GM06990 (cell line): ENCODE measurements at regions not wholly inside any gene's neighbourhood (a gene's known extent, or its start where the extent isn't known, plus 50 kb on each side); places are given as distances from the start of the nearest gene placed in this dataset.

ENCODE experiments used
- DNase-seq: peaks from one replicate; pipeline ENCODE4 v3.0.0-alpha.2; 2011; ENCODE audit not compliant: insufficient read length; ENCODE audit errors: extremely low read depth
- H3K27me3 ChIP-seq: replicated peaks from 2 replicates; pipeline ENCODE4 v1.6.0; 2011; ENCODE audit warnings: low read length; ENCODE audit not compliant: control insufficient read depth, insufficient read depth
- H3K36me3 ChIP-seq: 2 replicates; pipeline ENCODE4 v1.5.1; 2011; ENCODE audit warnings: low read length; ENCODE audit not compliant: control insufficient read depth, insufficient read depth
- H3K4me3 ChIP-seq: replicated peaks from 2 replicates; pipeline ENCODE4 v1.5.1; 2011; ENCODE audit warnings: low read depth, mild to moderate bottlenecking, control low read depth, low read length
- CTCF ChIP-seq: IDR thresholded peaks from 2 replicates; pipeline ENCODE4 v1.5.1; 2011; ENCODE audit warnings: low read length, control low read depth, mild to moderate bottlenecking, inconsistent platforms; ENCODE audit not compliant: insufficient read depth, poor library complexity, severe bottlenecking

- H3K36me3 ChIP-seq = no peaks in the 10 kb centered on the region
- no peaks in the 10 kb centered on the region for H3K27me3 ChIP-seq
- H3K4me3 ChIP-seq = no peak overlapping the region
- no peak for TF ChIP-seq CTCF
- no peak for DNase-seq
Observed at GRCh38 chr6:79334674-79335073, 100.2 kb upstream of the HMGN3 start.

- Histone ChIP-seq H3K27me3 (no peaks in the 10 kb centered on the region), H3K36me3 (no peaks in the 10 kb centered on the region), H3K4me3 (no peak overlapping the region)
- no peak for TF ChIP-seq CTCF
- no peak for DNase-seq
Observed at GRCh38 chr6:79330704-79331103, 96.2 kb upstream of the HMGN3 start.

- Histone ChIP-seq H3K4me3 (no peak overlapping the region), H3K36me3 (no peaks in the 10 kb centered on the region), H3K27me3 (no peaks in the 10 kb centered on the region)
- TF ChIP-seq CTCF = no peak
- no peak for DNase-seq
Observed at GRCh38 chr6:79313254-79313653, 78.8 kb upstream of the HMGN3 start.

GRCh38 chr6:79307321-79308036, 73.0 kb upstream of the HMGN3 start:
- TF ChIP-seq CTCF = no peak
- H3K4me3 ChIP-seq = no peak overlapping the region
- no peaks in the 10 kb centered on the region for H3K27me3 ChIP-seq
- DNase-seq = no peak
- no peaks in the 10 kb centered on the region for H3K36me3 ChIP-seq

GRCh38 chr6:79305020-79305419, 70.5 kb upstream of the HMGN3 start:
- H3K36me3 ChIP-seq = no peaks in the 10 kb centered on the region
- H3K4me3 ChIP-seq = no peak overlapping the region
- DNase-seq = no peak
- no peaks in the 10 kb centered on the region for H3K27me3 ChIP-seq
- no peak for TF ChIP-seq CTCF

DNA sequence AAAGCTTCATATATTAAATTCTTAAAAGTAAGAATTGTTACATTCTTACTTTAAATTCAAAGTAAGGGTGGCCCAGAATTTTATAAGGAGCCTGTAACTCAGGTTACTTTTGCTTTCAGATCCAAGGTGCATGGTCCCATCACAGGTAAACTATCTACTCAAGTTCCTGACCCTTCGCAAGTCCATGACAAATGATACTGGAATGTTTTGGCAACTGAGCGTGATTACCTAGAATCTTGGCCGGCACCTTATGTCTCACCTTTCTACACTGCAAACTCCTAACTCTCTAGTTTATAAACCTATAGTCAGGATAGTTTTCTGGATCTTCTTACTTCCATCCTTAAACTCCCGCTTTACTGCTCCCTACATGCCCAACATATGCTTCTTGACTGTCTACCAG, 67.9 kb upstream of the HMGN3 start:
- no peaks in the 10 kb centered on the region for H3K27me3 ChIP-seq
- no peak for TF ChIP-seq CTCF
- no peak overlapping the region for H3K4me3 ChIP-seq
- DNase-seq = no peak
- no peaks in the 10 kb centered on the region for H3K36me3 ChIP-seq
